ENCODE measurements at regions not wholly inside any gene's neighbourhood (a gene's known extent, or its start where the extent isn't known, plus 50 kb on each side); places are given as distances from the start of the nearest gene placed in this dataset.
"Not testable (repeated sequence)": the region's sequence is repeated elsewhere in the genome, so short reads cannot be mapped to it uniquely, and the experiment has no call there.

- in situ Hi-C loops (cut with MboI; ENCODE audit: low pct_unique_long_range_greater_than_20kb, low sequenced_read_pairs), result no loop called here
- no peak for DNase-seq
Measured at GRCh38 chr16:48062681-48063080, 93.1 kb downstream of the ABCC12 start.

- no peak for DNase-seq
- in situ Hi-C loops (cut with MboI; ENCODE audit: low pct_unique_long_range_greater_than_20kb, low sequenced_read_pairs), result no loop called here
Measured at GRCh38 chr16:48059936-48060335, 95.9 kb downstream of the ABCC12 start.

GRCh38 chr16:48059190-48059589 is 96.6 kb downstream of the ABCC12 start:
- in situ Hi-C loops (cut with MboI; ENCODE audit: low pct_unique_long_range_greater_than_20kb, low sequenced_read_pairs); DNase-seq: not testable (repeated sequence)

- in situ Hi-C loops (cut with MboI; ENCODE audit: low pct_unique_long_range_greater_than_20kb, low sequenced_read_pairs), result no loop called here
- no peak for DNase-seq
Measured at GRCh38 chr16:48057048-48057447, 98.7 kb downstream of the ABCC12 start.

GRCh38 chr16:48054881-48055601 is 100.8 kb downstream of the ABCC12 start:
- peak; percentile 49 for DNase-seq
- in situ Hi-C loops (cut with MboI; ENCODE audit: low pct_unique_long_range_greater_than_20kb, low sequenced_read_pairs), result no loop called here

- no peak for DNase-seq
- in situ Hi-C loops (cut with MboI; ENCODE audit: low pct_unique_long_range_greater_than_20kb, low sequenced_read_pairs), result no loop called here
Measured at GRCh38 chr16:48053418-48053745, 102.4 kb downstream of the ABCC12 start.

- in situ Hi-C loops (cut with MboI; ENCODE audit: low pct_unique_long_range_greater_than_20kb, low sequenced_read_pairs), result no loop called here
- DNase-seq, result no peak
Measured at GRCh38 chr16:48052731-48053417, 102.9 kb downstream of the ABCC12 start.

GRCh38 chr16:48050871-48051270 is 104.9 kb downstream of the ABCC12 start:
- no peak for DNase-seq
- in situ Hi-C loops (cut with MboI; ENCODE audit: low pct_unique_long_range_greater_than_20kb, low sequenced_read_pairs), result no loop called here

GRCh38 chr16:48049847-48050246 is 105.9 kb downstream of the ABCC12 start:
- in situ Hi-C loops (cut with MboI; ENCODE audit: low pct_unique_long_range_greater_than_20kb, low sequenced_read_pairs), result no loop called here
- DNase-seq, result no peak

- in situ Hi-C loops (cut with MboI; ENCODE audit: low pct_unique_long_range_greater_than_20kb, low sequenced_read_pairs), result no loop called here
- no peak for DNase-seq
Measured at GRCh38 chr16:48047720-48048119, 108.1 kb downstream of the ABCC12 start.

- in situ Hi-C loops (cut with MboI; ENCODE audit: low pct_unique_long_range_greater_than_20kb, low sequenced_read_pairs), result no loop called here
- DNase-seq, result no peak
Measured at GRCh38 chr16:48047241-48047640, 108.6 kb downstream of the ABCC12 start.

GRCh38 chr16:48044117-48044516 is 111.7 kb downstream of the ABCC12 start:
- DNase-seq, result no peak
- in situ Hi-C loops (cut with MboI; ENCODE audit: low pct_unique_long_range_greater_than_20kb, low sequenced_read_pairs), result no loop called here

GRCh38 chr16:48041981-48042421 is 113.8 kb downstream of the ABCC12 start:
- in situ Hi-C loops (cut with MboI; ENCODE audit: low pct_unique_long_range_greater_than_20kb, low sequenced_read_pairs), result no loop called here
- no peak for DNase-seq

- in situ Hi-C loops (cut with MboI; ENCODE audit: low pct_unique_long_range_greater_than_20kb, low sequenced_read_pairs), result no loop called here
- DNase-seq, result no peak
Measured at GRCh38 chr16:48035142-48035541, 120.7 kb downstream of the ABCC12 start.

- in situ Hi-C loops (cut with MboI; ENCODE audit: low pct_unique_long_range_greater_than_20kb, low sequenced_read_pairs), result no loop called here
- no peak for DNase-seq
Measured at GRCh38 chr16:48030926-48031325, 124.9 kb downstream of the ABCC12 start.

- DNase-seq, result no peak
- in situ Hi-C loops (cut with MboI; ENCODE audit: low pct_unique_long_range_greater_than_20kb, low sequenced_read_pairs), result no loop called here
Measured at GRCh38 chr16:48029768-48030167, 126.0 kb downstream of the ABCC12 start.

- in situ Hi-C loops (cut with MboI; ENCODE audit: low pct_unique_long_range_greater_than_20kb, low sequenced_read_pairs), result no loop called here
- no peak for DNase-seq
Measured at GRCh38 chr16:48025359-48025758, 130.4 kb downstream of the ABCC12 start.

- no peak for DNase-seq
- in situ Hi-C loops (cut with MboI; ENCODE audit: low pct_unique_long_range_greater_than_20kb, low sequenced_read_pairs), result no loop called here
Measured at GRCh38 chr16:48024042-48024441, 131.8 kb downstream of the ABCC12 start.

- in situ Hi-C loops (cut with MboI; ENCODE audit: low pct_unique_long_range_greater_than_20kb, low sequenced_read_pairs), result no loop called here
- no peak for DNase-seq
Measured at GRCh38 chr16:48022496-48022895, 133.3 kb downstream of the ABCC12 start.

GRCh38 chr16:48020617-48021016 is 135.2 kb downstream of the ABCC12 start:
- in situ Hi-C loops (cut with MboI; ENCODE audit: low pct_unique_long_range_greater_than_20kb, low sequenced_read_pairs); DNase-seq: not testable (repeated sequence)
